NK-92 (cell line): ENCODE measurements at regions not wholly inside any gene's neighbourhood (a gene's known extent, or its start where the extent isn't known, plus 50 kb on each side); places are given as distances from the start of the nearest gene placed in this dataset.
"Not testable (repeated sequence)": the region's sequence is repeated elsewhere in the genome, so short reads cannot be mapped to it uniquely, and the experiment has no call there.

Experiments used
- DNase-seq: peaks from one replicate; lab custom pipeline; 2025; ENCODE audit not compliant: unreplicated experiment; lab: John Stamatoyannopoulos, UW

- no peak for DNase-seq
Observed at GRCh38 chr17:77634710-77635109, 323.8 kb upstream of the TNRC6C start.

- DNase-seq = no peak
Observed at GRCh38 chr17:77635176-77635575, 323.3 kb upstream of the TNRC6C start.

- DNase-seq = not testable (repeated sequence)
Observed at GRCh38 chr17:77635785-77636184, 322.7 kb upstream of the TNRC6C start.

GRCh38 chr17:77636835-77637817 is 321.4 kb upstream of the TNRC6C start:
- no peak for DNase-seq

GRCh38 chr17:77637818-77638575 is 320.5 kb upstream of the TNRC6C start:
- no peak for DNase-seq

- no peak for DNase-seq
Observed at GRCh38 chr17:77640252-77640651, 318.3 kb upstream of the TNRC6C start.

GRCh38 chr17:77640916-77641605 is 317.4 kb upstream of the TNRC6C start:
- DNase-seq = no peak

- DNase-seq = no peak
Observed at GRCh38 chr17:77641718-77642117, 316.8 kb upstream of the TNRC6C start.

- DNase-seq = no peak
Observed at GRCh38 chr17:77644181-77645071, 314.1 kb upstream of the TNRC6C start.

GRCh38 chr17:77645072-77646045 is 313.1 kb upstream of the TNRC6C start:
- no peak for DNase-seq

GRCh38 chr17:77646046-77646430 is 312.5 kb upstream of the TNRC6C start:
- DNase-seq = no peak

GRCh38 chr17:77647531-77647930 is 311.0 kb upstream of the TNRC6C start:
- no peak for DNase-seq

GRCh38 chr17:77649717-77650211 is 308.7 kb upstream of the TNRC6C start:
- no peak for DNase-seq

- DNase-seq = no peak
Observed at GRCh38 chr17:77651988-77652387, 306.5 kb upstream of the TNRC6C start.

GRCh38 chr17:77654296-77654695 is 304.2 kb upstream of the TNRC6C start:
- DNase-seq = no peak

- DNase-seq = no peak
Observed at GRCh38 chr17:77654850-77655249, 303.7 kb upstream of the TNRC6C start.

- DNase-seq = no peak
Observed at GRCh38 chr17:77656054-77656453, 302.4 kb upstream of the TNRC6C start.

GRCh38 chr17:77657839-77658238 is 300.7 kb upstream of the TNRC6C start:
- no peak for DNase-seq

GRCh38 chr17:77660524-77660923 is 298.0 kb upstream of the TNRC6C start:
- DNase-seq = no peak
